ENCODE measurements at regions not wholly inside any gene's neighbourhood (a gene's known extent, or its start where the extent isn't known, plus 50 kb on each side); places are given as distances from the start of the nearest gene placed in this dataset.
"Not testable (repeated sequence)": the region's sequence is repeated elsewhere in the genome, so short reads cannot be mapped to it uniquely, and the experiment has no call there.

GRCh38 chr9:24073007-24073592, 247.1 kb upstream of the ELAVL2 start:
- no peak for DNase-seq (ENCODE audit: low read depth, low spot score)
- no peak overlapping the region for H3K4me3 ChIP-seq (ENCODE audit: low read depth, low read length)
- in situ Hi-C loops (cut with HindIII; ENCODE audit: low sequenced_read_pairs), result no loop called here
- TF ChIP-seq CTCF (IDR thresholded peaks at IDR 0.05; ENCODE audit: low read depth, low read length), result no peak

- in situ Hi-C loops (cut with HindIII; ENCODE audit: low sequenced_read_pairs), result no loop called here
- no peak for DNase-seq (ENCODE audit: low read depth, low spot score)
- no peak overlapping the region for H3K4me3 ChIP-seq (ENCODE audit: low read depth, low read length)
- TF ChIP-seq CTCF (IDR thresholded peaks at IDR 0.05; ENCODE audit: low read depth, low read length), result no peak
Measured at GRCh38 chr9:24071716-24072115, 245.7 kb upstream of the ELAVL2 start.

- in situ Hi-C loops (cut with HindIII; ENCODE audit: low sequenced_read_pairs), result no loop called here
- DNase-seq (ENCODE audit: low read depth, low spot score), result no peak
- H3K4me3 ChIP-seq (ENCODE audit: low read depth, low read length), result no peak overlapping the region
- no peak for TF ChIP-seq CTCF (IDR thresholded peaks at IDR 0.05; ENCODE audit: low read depth, low read length)
Measured at GRCh38 chr9:24071091-24071490, 245.1 kb upstream of the ELAVL2 start.

DNA sequence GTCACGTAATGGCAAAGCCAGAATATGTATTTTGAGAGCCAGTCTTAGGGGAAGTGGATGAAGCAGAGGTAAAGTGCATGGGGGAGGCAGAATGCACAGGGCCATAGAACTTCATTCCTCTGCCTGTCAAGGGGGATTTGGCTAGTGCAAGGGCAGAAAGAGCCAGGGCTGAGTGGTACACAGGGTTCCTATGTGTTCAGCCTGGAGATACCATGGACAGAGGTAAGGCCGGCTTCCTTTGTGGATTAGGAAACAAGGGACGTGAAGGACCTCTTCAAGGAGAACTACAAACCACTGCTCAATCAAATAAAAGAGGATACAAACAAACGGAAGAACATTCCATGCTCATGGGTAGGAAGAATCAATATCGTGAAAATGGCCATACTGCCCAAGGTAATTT, 241.1 kb upstream of the ELAVL2 start:
- in situ Hi-C loops (cut with HindIII; ENCODE audit: low sequenced_read_pairs); DNase-seq (ENCODE audit: low read depth, low spot score); H3K4me3 ChIP-seq (ENCODE audit: low read depth, low read length): not testable (repeated sequence)

GRCh38 chr9:24059651-24060050, 233.6 kb upstream of the ELAVL2 start:
- no peak overlapping the region for H3K4me3 ChIP-seq (ENCODE audit: low read depth, low read length)
- DNase-seq (ENCODE audit: low read depth, low spot score), result no peak
- in situ Hi-C loops (cut with HindIII; ENCODE audit: low sequenced_read_pairs), result no loop called here
- no peak for TF ChIP-seq CTCF (IDR thresholded peaks at IDR 0.05; ENCODE audit: low read depth, low read length)

DNA sequence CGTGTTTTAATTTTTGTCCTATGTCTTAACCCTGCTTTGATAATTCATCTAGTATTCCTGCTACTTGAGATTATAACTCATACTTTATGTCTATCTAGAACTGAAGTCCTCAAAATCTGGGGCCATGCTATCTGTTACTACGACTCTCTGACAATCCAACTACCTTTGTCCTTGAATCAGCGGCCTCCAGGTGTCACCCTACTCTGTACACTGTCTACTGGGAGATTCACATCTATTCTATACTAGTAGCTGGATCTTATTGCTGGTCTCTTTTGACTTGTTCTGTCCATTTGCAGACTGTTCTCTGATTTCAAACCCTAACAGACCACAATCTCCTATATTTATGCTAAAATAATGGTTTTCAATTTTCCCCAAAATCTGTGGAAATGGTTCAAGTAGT, 225.5 kb upstream of the ELAVL2 start:
- no peak for DNase-seq (ENCODE audit: low read depth, low spot score)
- no peak overlapping the region for H3K4me3 ChIP-seq (ENCODE audit: low read depth, low read length)
- in situ Hi-C loops (cut with HindIII; ENCODE audit: low sequenced_read_pairs), result no loop called here
- no peak for TF ChIP-seq CTCF (IDR thresholded peaks at IDR 0.05; ENCODE audit: low read depth, low read length)

- DNase-seq (ENCODE audit: low read depth, low spot score); H3K4me3 ChIP-seq (ENCODE audit: low read depth, low read length); in situ Hi-C loops (cut with HindIII; ENCODE audit: low sequenced_read_pairs): not testable (repeated sequence)
Measured at GRCh38 chr9:24050239-24050638, 224.2 kb upstream of the ELAVL2 start.

- DNase-seq (ENCODE audit: low read depth, low spot score), result no peak
- in situ Hi-C loops (cut with HindIII; ENCODE audit: low sequenced_read_pairs), result no loop called here
- no peak for TF ChIP-seq CTCF (IDR thresholded peaks at IDR 0.05; ENCODE audit: low read depth, low read length)
- no peak overlapping the region for H3K4me3 ChIP-seq (ENCODE audit: low read depth, low read length)
Measured at GRCh38 chr9:24045150-24045549, 219.1 kb upstream of the ELAVL2 start.
